GM19035 (cell line): ENCODE measurements at regions not wholly inside any gene's neighbourhood (a gene's known extent, or its start where the extent isn't known, plus 50 kb on each side); places are given as distances from the start of the nearest gene placed in this dataset.

ENCODE experiments used
- ATAC-seq: cut with Tn5 transposase; IDR thresholded peaks from one replicate; pipeline ENCODE4 v1.9.1; 2021; ENCODE audit not compliant: unreplicated experiment

DNA sequence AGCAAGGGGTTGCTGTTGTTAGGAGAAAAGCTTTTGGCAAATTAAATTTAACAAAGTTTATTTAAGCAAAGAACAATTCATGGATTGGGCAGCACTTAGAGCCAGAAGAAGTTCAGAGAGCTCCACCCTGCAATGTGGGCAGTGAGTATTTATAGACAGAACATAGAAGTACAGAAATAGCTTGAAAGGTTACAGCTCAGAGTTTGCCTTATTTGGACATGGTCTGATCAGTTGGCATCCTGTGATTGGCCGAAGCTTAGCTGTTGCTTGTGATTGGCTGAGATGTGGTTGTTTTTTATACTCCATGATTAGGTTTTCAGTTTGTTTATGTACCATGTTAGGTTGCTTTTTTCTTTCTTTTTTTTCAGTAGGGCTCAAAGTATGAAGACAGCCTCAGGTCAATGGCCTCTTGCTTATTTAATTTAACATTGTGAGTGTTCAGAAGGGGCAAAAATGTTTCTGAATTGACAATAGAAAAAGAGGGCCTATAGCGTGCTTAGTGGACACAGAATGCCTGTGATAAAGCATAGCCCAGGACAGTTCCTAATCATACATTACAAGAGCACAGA is 293.8 kb downstream of the IGSF11 start:
- ATAC-seq: no peak

DNA sequence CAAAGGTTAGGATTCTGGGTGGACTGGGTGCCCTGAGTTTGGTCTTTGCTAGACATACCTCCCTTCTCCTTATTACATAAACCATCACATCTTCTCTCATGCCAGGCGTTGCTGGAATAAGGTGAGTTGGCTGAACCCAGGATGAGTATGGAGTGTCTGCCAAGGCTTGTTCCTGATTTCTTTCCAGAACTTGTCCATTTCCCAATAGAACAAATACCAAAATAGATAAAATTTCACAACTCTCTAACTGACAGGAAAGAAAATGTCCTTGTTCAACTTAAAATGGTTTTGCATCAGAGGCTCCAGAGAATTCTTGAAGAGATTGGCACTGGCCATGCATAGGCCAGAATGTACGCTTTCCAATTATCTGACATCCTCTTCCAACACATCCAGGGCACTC is 291.9 kb downstream of the IGSF11 start:
- no peak for ATAC-seq

DNA sequence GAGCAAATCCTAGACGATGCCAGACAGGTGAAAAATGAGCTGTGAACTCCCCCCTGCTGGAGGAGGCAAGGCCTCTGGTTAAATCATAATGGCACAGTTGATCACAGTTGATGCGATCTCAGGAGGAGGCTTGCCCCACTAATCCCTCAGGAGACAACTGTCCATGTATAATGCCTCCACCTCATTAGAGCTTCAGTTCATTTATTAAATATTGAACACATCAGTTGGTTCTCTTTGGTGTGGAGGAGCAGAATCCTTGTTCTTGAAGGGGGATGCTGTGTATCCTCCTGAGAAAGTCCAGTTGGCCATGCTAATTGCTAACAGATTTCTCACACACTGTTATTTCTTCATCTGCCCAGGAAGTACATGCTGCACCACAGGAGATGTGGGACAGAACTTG is 290.5 kb downstream of the IGSF11 start:
- no peak for ATAC-seq

DNA sequence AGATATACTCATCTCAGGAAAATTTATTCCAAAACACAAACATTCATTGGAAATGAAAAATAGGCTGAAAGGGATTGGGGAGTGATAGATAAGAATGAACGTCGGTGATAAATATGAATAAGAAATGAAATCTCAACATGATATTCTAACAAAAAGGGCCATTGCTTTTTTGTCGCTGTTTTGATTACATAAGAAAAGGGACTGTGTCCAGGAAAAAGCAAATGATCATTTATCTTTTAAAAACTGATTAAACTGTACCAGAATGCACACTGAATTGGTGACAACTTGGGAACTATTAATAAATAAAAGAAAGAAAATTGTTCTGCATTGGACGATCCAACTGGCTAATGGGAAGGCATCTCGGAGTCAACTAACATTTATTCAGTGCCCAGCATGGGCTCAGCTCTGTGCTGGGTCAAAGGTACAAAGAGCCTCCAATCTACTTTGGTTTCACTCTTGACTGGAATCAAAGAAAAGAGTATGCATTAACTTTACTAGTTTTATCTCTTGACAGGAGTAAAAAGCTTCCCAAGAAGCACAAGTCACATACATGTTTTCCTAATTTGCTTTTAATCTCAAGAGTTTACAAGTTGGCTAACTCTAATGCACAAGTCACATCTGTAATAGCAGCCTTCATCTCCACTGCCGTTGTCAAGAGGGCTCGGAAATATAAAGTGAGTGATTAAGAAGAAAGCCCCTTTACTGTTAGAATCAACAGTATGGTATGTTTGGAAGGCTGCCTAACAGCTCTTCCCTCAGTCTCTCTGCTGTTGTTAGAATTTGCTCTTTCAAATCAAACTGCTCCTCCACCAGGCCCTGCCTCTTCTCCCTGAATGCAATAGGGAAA is 280.0 kb downstream of the IGSF11 start:
- ATAC-seq: no peak

DNA sequence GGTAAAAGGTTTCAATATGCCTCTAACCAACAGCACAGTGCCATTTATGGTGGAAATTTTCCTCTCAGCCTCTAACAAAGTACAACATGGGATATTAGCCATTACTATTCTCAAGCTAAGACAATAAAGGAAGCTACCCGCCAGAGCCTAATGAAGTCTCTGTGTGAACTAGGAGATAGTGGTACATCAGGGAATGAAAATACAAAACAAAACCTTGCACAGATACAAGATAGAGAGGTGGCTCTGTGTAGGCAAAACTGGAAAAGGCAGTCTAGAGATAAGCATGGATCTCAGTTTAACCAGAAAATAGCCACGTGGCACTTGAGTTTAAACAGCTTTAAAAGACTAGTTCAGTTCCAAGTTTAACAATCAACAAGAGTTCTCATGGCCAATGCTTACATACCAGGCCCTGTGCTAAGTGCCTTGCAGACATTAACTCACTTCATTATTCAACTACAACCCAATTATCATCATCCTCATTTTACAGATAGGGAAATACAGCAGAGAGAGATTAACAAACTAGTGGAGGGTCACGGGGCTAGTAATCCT is 279.3 kb downstream of the IGSF11 start:
- no peak for ATAC-seq

DNA sequence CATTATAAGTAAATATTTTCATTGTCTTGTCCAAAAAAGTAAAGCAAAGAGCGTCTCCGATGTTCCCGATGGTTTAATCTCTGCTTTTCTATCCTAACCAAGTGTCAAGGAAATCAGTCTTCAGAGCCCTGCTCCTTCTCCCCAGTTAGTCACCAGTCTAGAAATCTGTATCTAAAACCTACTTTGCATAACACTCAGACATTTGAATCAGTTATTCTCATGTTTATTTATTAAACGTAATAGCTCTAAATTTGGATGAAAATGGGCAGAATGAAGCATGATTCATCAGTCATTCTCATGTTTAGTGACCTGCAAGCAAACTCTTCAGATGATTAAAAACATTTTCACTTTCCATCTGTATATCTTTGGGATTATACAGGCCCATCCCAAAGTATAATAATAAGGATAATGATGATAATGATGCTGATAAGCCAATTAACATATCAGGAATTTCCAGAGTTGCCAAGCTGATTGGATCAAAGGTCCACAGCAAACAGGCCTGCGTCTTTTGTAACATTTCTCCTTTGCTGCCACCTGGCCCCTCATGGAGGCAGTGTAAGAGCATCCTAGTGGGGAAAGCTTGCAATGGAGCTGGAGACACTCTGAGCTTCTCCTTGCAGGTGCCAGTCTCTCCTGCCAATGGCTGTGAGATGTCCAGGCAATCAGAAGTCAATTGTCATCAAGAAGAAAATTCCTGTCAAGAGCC is 273.9 kb downstream of the IGSF11 start:
- ATAC-seq: peak; percentile 53

DNA sequence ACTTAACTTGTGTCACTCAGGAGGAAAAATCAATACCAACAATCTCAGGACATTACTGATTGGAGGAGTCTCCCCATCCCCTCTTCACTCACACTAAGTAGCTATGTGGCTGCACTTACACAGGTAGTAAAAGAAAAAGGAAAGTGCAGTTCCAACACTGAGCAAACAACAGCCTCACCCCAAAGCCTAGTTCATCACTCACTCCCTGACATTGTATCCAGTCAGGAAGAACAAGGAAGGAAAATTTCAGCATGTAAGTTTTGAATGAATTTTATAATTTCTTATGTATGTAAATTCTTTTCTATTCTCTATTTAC is 273.4 kb downstream of the IGSF11 start:
- peak; percentile 14 for ATAC-seq

DNA sequence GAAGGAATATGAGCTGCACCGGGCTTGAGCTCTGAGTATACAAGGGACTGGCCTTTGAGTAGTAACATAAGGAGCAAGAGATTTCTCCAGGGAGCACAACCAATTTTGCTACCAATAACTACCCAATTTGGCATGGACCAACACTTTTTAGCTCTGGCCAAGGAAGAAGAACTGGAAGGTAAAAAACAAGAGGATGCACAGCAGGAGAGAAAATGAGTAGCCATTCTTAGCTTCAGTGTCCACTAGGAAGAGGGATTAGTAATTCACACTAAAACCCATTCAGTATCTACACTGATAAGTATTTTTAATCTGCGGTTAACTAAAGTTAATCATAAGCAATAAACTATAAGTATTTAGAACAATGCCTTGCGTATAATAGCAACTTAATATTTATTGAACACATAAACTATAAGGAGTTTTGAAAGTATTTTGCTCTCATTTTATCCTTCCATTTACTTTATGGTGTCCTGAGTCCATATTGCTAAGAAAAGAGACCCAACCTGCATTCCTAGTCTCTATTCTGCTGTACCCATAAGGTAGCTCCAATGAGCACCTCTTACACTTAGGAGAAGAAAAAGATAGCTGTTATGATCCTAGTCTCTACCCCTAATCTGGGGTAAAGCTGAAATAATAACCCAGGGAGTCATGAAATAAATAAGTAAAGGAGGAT is 268.9 kb downstream of the IGSF11 start:
- ATAC-seq: no peak

DNA sequence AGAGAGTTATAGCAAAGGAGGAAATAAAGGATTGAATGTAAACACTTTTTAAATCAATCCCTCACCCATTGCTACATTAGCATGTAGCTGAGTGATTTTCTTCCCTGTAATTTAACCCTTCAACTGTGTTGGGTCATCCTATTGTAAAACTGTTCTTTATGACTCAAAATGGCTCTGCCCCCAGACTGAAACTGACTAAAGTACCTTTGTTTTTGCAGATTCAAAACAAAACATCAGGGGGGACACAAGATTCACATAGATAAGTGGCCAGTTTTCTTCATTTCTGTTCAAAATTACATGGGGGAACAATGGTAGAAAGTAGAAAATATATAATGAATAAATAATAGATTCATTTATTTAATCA is 268.4 kb downstream of the IGSF11 start:
- no peak for ATAC-seq

DNA sequence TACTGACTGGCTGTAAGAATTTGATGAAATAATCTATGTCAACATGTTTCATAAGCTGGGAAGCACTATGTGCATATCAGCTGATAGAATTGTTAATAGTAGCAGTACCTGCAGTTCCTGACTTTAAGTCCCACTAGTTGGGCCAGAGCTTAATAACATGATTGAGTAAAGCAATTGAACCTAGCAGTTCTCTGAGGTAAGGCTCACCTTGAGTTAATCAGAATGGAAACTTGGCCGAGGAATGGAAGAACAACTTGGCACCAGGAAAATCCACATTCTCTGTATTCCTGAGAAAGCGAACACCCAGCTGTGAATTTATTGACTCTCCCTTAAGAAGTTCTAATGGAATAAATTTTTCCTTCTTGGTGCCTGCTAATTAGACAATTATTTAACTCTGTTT is 262.6 kb downstream of the IGSF11 start:
- no peak for ATAC-seq

DNA sequence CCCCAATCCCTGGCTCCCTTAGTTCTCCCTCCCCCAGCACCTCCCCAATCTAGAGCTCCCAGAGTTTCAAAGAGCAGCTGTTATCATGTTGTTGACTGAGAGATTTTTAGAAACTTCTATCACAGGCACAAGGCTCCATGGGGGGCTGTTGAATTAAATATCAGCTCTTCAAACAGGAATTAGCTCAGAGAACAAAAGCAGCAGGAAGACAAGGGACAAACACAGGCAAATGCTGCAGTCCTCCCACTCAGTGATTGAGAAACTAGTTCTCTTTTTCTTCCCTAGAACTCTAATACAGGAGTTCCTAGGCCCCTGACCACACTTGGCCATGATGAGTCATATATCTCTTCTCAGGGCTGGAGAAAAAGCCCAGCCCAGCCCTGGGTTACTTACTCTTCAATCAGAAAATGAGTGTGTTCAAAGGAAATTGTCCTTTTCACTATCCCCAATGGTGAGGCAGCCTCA is 262.1 kb downstream of the IGSF11 start:
- peak; percentile 93 for ATAC-seq

DNA sequence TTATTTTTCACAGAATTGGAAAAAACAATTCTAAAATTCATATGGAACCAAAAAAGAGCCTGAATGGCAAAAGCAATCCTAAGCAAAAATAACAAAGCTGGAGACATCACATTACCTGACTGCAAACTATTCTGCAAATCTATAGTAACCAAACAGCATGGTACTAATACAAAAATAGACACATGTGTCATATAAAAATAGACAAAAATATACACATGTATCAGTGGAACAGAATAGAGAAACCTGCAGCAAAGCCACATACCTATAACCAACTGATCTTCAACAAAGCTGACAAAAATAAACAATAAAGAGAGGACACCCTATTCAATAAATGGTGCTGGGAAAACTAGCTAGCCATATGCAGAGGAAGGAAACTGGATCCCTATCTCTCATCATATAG is 259.6 kb downstream of the IGSF11 start:
- no peak for ATAC-seq

DNA sequence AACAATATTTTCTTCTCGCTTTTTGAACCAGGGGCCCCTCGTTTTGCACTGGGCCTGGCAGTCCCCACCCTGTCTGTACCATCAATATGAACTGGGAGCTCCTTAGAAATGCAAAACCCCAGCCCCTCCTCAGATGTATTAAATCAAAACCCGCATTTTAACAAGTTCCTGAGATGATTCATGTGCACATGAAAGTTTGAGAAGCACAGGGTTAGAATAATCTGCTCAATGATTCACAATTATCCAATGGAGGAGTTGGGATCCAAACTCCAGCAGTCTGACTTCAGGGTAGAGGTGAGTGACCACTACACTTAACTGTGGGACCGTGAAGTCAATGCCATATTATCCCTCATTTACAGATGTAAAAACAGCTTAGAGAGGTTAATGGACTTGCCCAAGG is 256.4 kb downstream of the IGSF11 start:
- ATAC-seq: no peak

DNA sequence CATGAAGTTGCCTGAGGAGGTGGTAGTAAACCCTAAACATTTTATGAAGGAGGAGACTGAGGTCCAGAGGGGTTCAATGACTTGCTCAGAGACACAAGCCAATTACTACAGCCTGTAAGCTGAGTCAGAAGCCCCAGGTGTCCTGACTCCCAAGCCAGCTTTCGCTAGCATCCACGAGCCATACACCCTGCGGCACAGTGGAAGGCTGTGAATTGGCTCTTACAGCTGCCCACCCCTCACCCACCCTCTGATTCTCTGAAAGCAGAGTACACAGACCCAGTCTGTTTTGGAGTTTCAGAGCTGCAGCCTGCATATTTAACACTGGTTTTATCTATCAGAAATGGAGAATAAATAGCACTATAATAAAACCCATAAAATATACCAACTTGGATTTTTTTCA is 253.4 kb downstream of the IGSF11 start:
- no peak for ATAC-seq

DNA sequence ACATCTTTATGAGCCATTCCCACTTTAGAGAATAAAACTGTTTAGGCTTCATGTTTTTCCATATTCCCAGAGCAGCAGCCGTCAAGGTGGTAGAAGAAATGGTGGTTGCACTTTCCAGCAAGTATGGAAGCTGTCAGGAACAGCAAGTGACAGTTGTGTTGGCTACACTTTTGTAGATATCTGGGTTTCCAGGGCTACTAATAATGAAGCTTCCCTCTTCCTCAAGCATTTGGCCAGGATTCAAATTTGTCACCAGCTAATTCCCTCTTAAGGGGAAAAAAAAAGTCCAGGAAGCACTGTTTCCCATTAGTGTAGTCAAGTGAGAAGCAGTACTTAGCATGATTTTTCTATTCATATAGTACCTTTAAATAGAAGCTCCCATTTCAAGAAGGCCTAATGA is 252.8 kb downstream of the IGSF11 start:
- ATAC-seq: no peak

DNA sequence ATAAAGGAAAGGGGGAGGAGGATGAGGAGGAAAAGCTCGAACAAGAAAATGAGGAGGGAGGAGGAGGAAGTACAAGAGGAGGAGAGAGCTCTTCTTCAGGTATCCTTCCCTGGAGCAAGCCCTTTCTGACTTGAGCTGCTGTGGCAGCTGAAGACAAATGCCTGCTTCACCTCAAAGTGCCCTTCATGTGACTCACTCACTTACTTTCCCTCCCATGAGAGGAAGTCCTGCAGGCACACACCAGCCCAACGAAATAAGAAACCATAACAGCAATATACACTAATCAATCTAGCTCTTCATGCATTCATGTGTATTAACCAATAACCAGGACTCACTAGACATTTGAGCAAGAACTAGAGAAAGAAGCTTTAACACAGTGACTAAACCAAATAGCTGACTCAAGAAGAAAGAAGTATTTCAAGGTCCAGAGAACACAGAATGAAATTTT is 251.9 kb downstream of the IGSF11 start:
- peak; percentile 90 for ATAC-seq

DNA sequence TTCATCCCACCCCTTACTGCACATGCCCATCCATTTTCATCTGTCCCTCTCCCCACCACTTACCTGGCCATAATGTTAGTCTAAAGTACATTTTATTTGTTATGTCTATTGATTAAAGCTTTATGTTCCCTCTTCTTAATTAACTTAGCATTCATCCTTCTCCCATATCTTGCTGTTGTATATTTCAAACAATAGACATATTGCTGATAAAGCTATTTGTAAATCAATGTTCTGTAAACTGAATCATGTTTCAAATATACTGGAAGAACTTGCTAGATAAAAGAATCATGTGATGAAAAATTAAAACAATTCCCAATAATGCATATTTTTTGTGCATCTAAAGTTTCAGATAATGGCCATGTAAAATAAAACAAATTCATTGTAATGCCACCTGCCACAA is 249.2 kb downstream of the IGSF11 start:
- no peak for ATAC-seq

DNA sequence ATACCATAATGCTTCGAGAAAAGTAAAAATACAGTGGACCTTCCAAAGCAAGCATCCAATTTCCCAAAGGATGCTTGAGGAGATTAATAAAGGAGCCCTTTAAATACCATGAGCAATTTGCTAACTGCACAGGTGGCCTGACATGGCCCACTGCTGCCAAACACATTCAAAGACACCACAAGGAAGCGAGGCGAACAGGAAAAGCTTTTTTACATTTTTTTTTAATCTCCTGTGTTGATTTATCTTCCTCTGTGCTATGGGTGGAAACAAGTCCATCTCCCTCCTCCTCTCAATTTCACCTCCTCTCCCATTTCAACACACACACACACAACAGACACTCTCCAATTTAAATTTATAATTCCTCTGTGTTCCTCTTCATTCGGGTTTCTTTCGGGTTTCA is 243.4 kb downstream of the IGSF11 start:
- no peak for ATAC-seq

DNA sequence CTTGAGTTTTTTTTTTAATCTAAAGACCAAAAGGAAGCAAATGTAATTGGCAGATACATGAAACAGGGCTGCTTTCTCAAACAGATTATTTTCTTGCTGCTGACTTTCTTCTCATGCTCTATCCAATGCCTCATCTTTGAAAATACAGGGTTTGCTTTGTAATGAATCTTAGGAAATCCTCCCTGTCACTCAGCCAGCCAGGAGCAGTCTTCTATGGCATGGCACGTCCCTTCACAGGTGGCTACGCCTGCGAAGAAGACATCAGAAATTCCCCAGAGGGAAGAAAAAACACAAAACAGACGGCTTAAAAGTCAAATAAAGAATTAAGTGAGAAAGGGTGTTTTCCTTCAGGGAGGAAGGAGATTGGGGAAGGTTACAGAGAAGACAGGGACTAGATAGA is 242.5 kb downstream of the IGSF11 start:
- ATAC-seq: no peak

DNA sequence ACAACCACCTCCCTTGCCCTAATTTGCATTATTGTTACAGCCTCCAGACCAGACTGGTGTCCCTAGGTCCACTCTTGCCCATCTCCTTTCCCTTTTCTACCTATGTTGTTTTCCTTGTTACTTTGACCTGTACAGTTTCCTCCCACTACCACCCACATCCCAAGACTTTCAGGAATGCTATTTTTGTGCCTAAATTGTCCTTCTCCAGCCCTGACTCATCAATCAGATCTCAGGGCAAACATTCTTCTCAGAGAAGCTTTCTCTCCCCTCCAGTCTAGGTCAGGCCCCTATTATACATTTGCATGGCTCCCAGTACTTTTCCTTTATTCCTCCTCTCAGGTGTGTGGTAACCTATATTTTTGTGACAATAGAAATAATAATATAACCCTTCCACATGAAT is 241.5 kb downstream of the IGSF11 start:
- ATAC-seq: no peak

DNA sequence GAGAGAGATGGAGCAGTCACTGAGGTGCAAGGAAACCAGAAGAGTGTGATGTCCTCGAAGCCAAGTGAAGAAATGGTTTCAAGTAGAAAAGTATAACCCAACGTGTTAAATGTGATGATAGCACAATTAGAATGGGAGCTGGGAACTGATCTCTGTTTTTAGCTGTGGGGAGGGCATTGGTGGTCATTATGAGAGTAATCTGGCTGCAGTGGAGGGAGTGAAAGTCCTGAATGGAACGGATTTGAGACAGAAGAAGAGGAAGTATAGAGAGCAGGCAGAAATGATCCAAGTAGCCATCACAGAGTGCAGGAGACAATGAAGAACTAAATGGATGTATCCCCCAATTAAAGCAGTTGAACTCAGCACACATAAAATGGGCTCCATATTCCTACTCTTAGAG is 235.3 kb downstream of the IGSF11 start:
- ATAC-seq: no peak
